K562 (cell line): ENCODE measurements at regions not wholly inside any gene's neighbourhood (a gene's known extent, or its start where the extent isn't known, plus 50 kb on each side); places are given as distances from the start of the nearest gene placed in this dataset.

ENCODE experiments used
- ATF3 ChIP-seq, 2 experiments: fragments of 450-650 bp in 1 of 2; sonication (generic) in 1 of 2; formaldehyde crosslinking in 1 of 2; IDR thresholded peaks in 1 of 2; conservative IDR thresholded peaks in 1 of 2; 2 replicates each; pipeline versions ENCODE4 v1.6.1 to v1.8.1; 2016 to 2023; ENCODE audit warnings: mild to moderate bottlenecking in 2 of 2, moderate library complexity in 2 of 2, inconsistent platforms in 1 of 2, missing genetic modification reagents in 1 of 2
- ATF4 ChIP-seq: fragments of 450-650 bp; formaldehyde crosslinking; IDR thresholded peaks from 2 replicates; pipeline ENCODE4 v1.4.0; 2022; ENCODE audit warnings: mild to moderate bottlenecking, moderate library complexity
- GTF2E2 ChIP-seq: fragments of 200-800 bp; sonication (Bioruptor generic); IDR thresholded peaks from 2 replicates; pipeline ENCODE4 v1.6.1; 2016; ENCODE audit warnings: missing genetic modification characterization, missing compliant biosample characterization
- HMG20B ChIP-seq: fragments of 250-450 bp; sonication (Bioruptor Pico); IDR thresholded peaks from 2 replicates; pipeline ENCODE4 v1.5.0; 2021; ENCODE audit warnings: mild to moderate bottlenecking
- HOMEZ ChIP-seq: fragments of 250-450 bp; sonication (Bioruptor Pico); IDR thresholded peaks from 2 replicates; pipeline ENCODE4 v1.4.0; 2020; ENCODE audit warnings: mild to moderate bottlenecking, moderate library complexity
- PCBP1 ChIP-seq: fragments of 200-400 bp; formaldehyde crosslinking; IDR thresholded peaks from 2 replicates; pipeline ENCODE4 v1.6.1; 2018; ENCODE audit warnings: mild to moderate bottlenecking, low read depth, low read length; ENCODE audit not compliant: poor library complexity, severe bottlenecking
- POLR3A ChIP-seq: IDR thresholded peaks from 2 replicates; pipeline ENCODE4 v1.6.1; 2011; ENCODE audit warnings: borderline replicate concordance, mild to moderate bottlenecking, moderate library complexity; ENCODE audit not compliant: insufficient read length, insufficient read depth; ENCODE audit errors: extremely low read depth
- SFPQ ChIP-seq: fragments of 200-400 bp; formaldehyde crosslinking; IDR thresholded peaks from 2 replicates; pipeline ENCODE4 v1.6.1; 2017; ENCODE audit warnings: mild to moderate bottlenecking, low read depth, low read length, moderate library complexity
- SIN3A ChIP-seq, 2 experiments: fragments of 150-350 bp in 1 of 2; IDR thresholded peaks; 2 replicates each; pipeline ENCODE4 v1.6.1; 2011 to 2016; ENCODE audit warnings: borderline replicate concordance in 2 of 2, low read depth in 2 of 2, low read length in 2 of 2, mild to moderate bottlenecking in 2 of 2, moderate library complexity in 2 of 2; ENCODE audit not compliant: control insufficient read depth in 1 of 2
- ZBTB40 ChIP-seq, 2 experiments: fragments of 450-650 bp in 1 of 2; sonication (generic) in 1 of 2; formaldehyde crosslinking in 1 of 2; IDR thresholded peaks; 2 replicates each; pipeline versions ENCODE4 v1.7.1 to v1.9.0; 2016 to 2022; ENCODE audit warnings: inconsistent platforms in 1 of 2, mild to moderate bottlenecking in 1 of 2, missing genetic modification reagents in 1 of 2
- ZKSCAN8 ChIP-seq: fragments of 200-800 bp; sonication (Bioruptor generic); IDR thresholded peaks from 2 replicates; pipeline ENCODE4 v1.6.1; 2016; ENCODE audit warnings: missing genetic modification characterization, missing compliant biosample characterization

- TF ChIP-seq ATF3 (IDR thresholded peaks at IDR 0.05), result peak; percentile 67
- TF ChIP-seq ATF3 (CRISPR knock-in tag; conservative IDR thresholded peaks at IDR 0.05), result no peak
- TF ChIP-seq ATF4 (CRISPR knock-in tag), result peak; percentile 75; the same call in 1 of the 2 replicates
- no peak for TF ChIP-seq HOMEZ (CRISPR knock-in tag)
- TF ChIP-seq POLR3A, result no peak
- TF ChIP-seq SFPQ, result no peak
- TF ChIP-seq GTF2E2 (tag), result no peak
- TF ChIP-seq HMG20B (CRISPR knock-in tag), result no peak
- no peak for TF ChIP-seq SIN3A (IDR thresholded peaks at IDR 0.05; ENCODE audit: borderline replicate concordance in 2 of 2, control insufficient read depth in 1 of 2, low read depth in 2 of 2, low read length in 2 of 2)
- no peak for TF ChIP-seq PCBP1
- peak; percentile 91 for TF ChIP-seq ZBTB40 (IDR thresholded peaks at IDR 0.05)
- no peak for TF ChIP-seq ZBTB40 (CRISPR knock-in tag; IDR thresholded peaks at IDR 0.05)
- no peak for TF ChIP-seq ZKSCAN8 (CRISPR knock-in tag)
Observed at GRCh38 chr2:199680482-199680881, 170.5 kb downstream of the FTCDNL1 start (continued).
